HL-60 (cell line): ENCODE measurements at regions not wholly inside any gene's neighbourhood (a gene's known extent, or its start where the extent isn't known, plus 50 kb on each side); places are given as distances from the start of the nearest gene placed in this dataset.

Source experiments
- DNase-seq, 2 experiments: peaks; one replicate each; pipeline ENCODE4 v3.0.0-alpha.2; 2010 to 2020; ENCODE audit warnings: low read depth in 1 of 2, low spot score in 1 of 2
- H3K27ac ChIP-seq: fragments of 250-450 bp; sonication (Bioruptor Pico); replicated peaks from 2 replicates; pipeline ENCODE4 v1.5.1; 2020; ENCODE audit warnings: mild to moderate bottlenecking, moderate library complexity
- H3K27me3 ChIP-seq: fragments of 250-450 bp; sonication (Bioruptor Pico); 2 replicates; pipeline ENCODE4 v1.5.1; 2021; ENCODE audit warnings: mild to moderate bottlenecking, moderate library complexity; ENCODE audit not compliant: insufficient read depth, poor library complexity, severe bottlenecking
- H3K4me3 ChIP-seq: replicated peaks from 2 replicates; pipeline ENCODE4 v1.5.1; 2011; ENCODE audit warnings: mild to moderate bottlenecking, control low read depth, low read length; ENCODE audit not compliant: insufficient read depth
- GABPA ChIP-seq: IDR thresholded peaks from 2 replicates; pipeline ENCODE4 v1.6.1; 2012; ENCODE audit warnings: low read depth
- POLR2AphosphoS5 ChIP-seq: IDR thresholded peaks from 2 replicates; pipeline ENCODE4 v1.6.1; 2012; ENCODE audit warnings: low read depth
- REST ChIP-seq: IDR thresholded peaks from 2 replicates; pipeline ENCODE4 v1.6.1; 2012; ENCODE audit warnings: low read depth; ENCODE audit not compliant: insufficient replicate concordance
- SPI1 ChIP-seq: IDR thresholded peaks from 2 replicates; pipeline ENCODE4 v1.6.1; 2012; ENCODE audit warnings: low read depth, mild to moderate bottlenecking, borderline replicate concordance
- TF ChIP-seq, protein P1 (sequence below): IDR thresholded peaks from one replicate; pipeline ENCODE4 v1.5.1; 2011; ENCODE audit warnings: low read length, control low read depth, inconsistent platforms; ENCODE audit not compliant: insufficient read depth

DNA sequence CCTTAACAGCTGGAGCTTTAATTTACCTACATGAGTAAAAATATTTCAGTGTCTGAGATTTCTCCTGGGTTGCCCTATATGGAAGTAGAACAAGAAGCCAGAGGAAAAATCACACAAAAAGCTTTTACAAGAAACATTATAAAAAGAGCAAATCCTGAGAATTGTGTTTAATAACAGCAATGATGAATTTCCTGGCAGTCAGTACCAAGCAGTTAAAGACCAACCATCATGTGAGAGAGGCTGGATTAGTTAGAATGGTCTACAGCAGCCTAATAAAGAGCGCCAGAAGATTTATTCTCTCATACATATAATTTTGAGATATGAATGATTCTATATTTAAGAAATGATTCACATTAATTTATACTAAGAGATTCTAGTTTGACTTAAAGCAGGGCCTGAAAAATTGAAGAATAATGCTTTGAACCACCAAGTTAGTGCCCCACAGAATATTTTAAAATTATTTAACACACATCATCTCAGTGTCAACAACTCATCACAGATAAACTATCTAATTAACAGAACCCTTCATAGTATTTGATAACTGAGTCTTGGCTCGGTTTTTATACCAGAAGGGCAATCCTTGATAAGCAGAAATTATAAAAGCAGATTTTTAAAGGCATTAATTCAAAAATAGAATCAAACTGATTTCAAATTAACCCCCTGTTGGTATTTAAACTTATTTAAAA, 59.9 kb upstream of the DPH6 start:
- TF ChIP-seq, protein P1, sequence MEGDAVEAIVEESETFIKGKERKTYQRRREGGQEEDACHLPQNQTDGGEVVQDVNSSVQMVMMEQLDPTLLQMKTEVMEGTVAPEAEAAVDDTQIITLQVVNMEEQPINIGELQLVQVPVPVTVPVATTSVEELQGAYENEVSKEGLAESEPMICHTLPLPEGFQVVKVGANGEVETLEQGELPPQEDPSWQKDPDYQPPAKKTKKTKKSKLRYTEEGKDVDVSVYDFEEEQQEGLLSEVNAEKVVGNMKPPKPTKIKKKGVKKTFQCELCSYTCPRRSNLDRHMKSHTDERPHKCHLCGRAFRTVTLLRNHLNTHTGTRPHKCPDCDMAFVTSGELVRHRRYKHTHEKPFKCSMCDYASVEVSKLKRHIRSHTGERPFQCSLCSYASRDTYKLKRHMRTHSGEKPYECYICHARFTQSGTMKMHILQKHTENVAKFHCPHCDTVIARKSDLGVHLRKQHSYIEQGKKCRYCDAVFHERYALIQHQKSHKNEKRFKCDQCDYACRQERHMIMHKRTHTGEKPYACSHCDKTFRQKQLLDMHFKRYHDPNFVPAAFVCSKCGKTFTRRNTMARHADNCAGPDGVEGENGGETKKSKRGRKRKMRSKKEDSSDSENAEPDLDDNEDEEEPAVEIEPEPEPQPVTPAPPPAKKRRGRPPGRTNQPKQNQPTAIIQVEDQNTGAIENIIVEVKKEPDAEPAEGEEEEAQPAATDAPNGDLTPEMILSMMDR: no peak
- TF ChIP-seq SPI1: no peak
- no peak for TF ChIP-seq POLR2AphosphoS5
- TF ChIP-seq GABPA: no peak
- no peak for TF ChIP-seq REST
- DNase-seq: no peak
- no peak overlapping the region for H3K4me3 ChIP-seq

GRCh38 chr15:35606450-35606779, 60.5 kb upstream of the DPH6 start:
- Histone ChIP-seq H3K4me3 (no peak overlapping the region), H3K27me3 (no peaks in the 10 kb centered on the region), H3K27ac (no peak overlapping the region)
- DNase-seq: no peak
- TF ChIP-seq, protein P1: no peak
- TF ChIP-seq GABPA (no peak), POLR2AphosphoS5 (no peak), SPI1 (no peak), REST (no peak)

More for the DNA sequence above, 59.9 kb upstream of the DPH6 start:
- Histone ChIP-seq H3K27ac (no peak overlapping the region), H3K27me3 (no peaks in the 10 kb centered on the region)

DNA sequence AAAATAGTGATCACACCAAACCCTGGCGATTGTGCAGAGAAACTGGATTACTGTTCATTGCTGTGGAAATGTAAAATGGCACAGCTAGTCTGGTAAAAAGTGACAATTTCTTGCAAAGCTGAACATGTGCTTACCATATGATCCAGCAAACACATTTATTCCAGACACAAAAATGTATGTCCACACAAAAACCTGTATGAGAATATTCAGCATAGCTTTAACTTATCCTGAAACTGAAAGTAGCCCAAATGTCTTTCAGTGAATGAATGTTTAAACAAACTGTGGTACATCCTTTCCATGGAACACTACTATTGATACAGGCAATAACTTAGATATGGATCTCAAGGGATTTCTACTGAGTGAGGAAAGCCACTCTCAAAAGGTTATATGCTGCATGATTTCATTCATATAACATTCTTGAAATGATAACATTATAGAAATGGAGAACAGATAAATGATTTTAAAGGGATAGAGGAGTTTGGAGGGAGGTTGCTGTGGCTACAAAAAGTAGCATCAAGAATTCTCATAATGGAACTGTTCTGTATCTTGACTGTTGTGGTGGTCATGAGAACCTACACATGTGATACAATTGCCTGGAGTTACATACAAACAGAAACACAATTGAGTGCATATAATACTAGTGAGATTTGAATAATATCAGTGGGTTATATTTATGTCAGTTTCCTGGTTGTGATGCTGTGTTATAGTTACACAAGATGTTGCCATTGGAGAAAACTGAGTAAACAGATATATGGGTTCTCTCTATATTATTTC, 70.7 kb upstream of the DPH6 start:
- TF ChIP-seq, protein P1: no peak
- TF ChIP-seq POLR2AphosphoS5 (no peak), SPI1 (no peak), REST (no peak), GABPA (no peak)
- DNase-seq: no peak
- Histone ChIP-seq H3K27ac (no peak overlapping the region), H3K4me3 (no peak overlapping the region), H3K27me3 (no peaks in the 10 kb centered on the region)
